Ovary (tissue), 7 donors: ENCODE measurements at regions not wholly inside any gene's neighbourhood (a gene's known extent, or its start where the extent isn't known, plus 50 kb on each side); places are given as distances from the start of the nearest gene placed in this dataset.

Experiments used
- DNase-seq, 5 donors: peaks; one replicate each; pipeline ENCODE4 v3.0.0-alpha.2; 2019 to 2020
- H3K27ac ChIP-seq, 2 donors: fragments of 200-600 bp; one replicate each; pipeline versions ENCODE4 v1.5.1 to v1.8.0; 2019 to 2022
- H3K27me3 ChIP-seq: fragments of 200-600 bp; one replicate; pipeline ENCODE4 v1.8.0; 2022
- H3K36me3 ChIP-seq: fragments of 200-600 bp; sonication (generic); one replicate; pipeline ENCODE4 v1.5.1; 2019
- H3K4me1 ChIP-seq: one replicate; pipeline ENCODE4 v1.8.1; 2013; ENCODE audit warnings: mild to moderate bottlenecking, moderate library complexity; ENCODE audit not compliant: insufficient read depth
- H3K4me3 ChIP-seq: fragments of 200-600 bp; sonication (generic); one replicate; pipeline ENCODE4 v1.5.1; 2017
- H3K9me3 ChIP-seq, 2 donors: fragments of 200-600 bp in 1 of 2; sonication (generic) in 1 of 2; one replicate each; pipeline versions ENCODE4 v1.5.1 to v1.8.1; 2013 to 2019; ENCODE audit warnings: mild to moderate bottlenecking in 1 of 2, moderate library complexity in 1 of 2
- CTCF ChIP-seq, 3 donors: fragments of 450-650 bp in 2 of 3; fragments of 200-600 bp in 1 of 3; IDR thresholded peaks; one replicate each; pipeline versions ENCODE4 v1.5.1 to v1.8.0; 2016 to 2022; ENCODE audit warnings: antibody characterized with exemption in 3 of 3, mild to moderate bottlenecking in 1 of 3
- EP300 ChIP-seq: sonication (generic); formaldehyde crosslinking; IDR thresholded peaks from one replicate; pipeline ENCODE4 v1.6.1; 2017; ENCODE audit warnings: antibody characterized with exemption
- POLR2A ChIP-seq: fragments of 450-650 bp; IDR thresholded peaks from one replicate; pipeline ENCODE4 v1.6.1; 2017; ENCODE audit warnings: antibody characterized with exemption, mild to moderate bottlenecking, moderate library complexity
- WGBS, 3 donors: extraction: QIAGEN DNeasy Blood & Tissue Kit in 1 of 3; methylation state at CpG; one replicate each; pipeline versions ENCODE4 v1.1.5 to v1.1.7; 2013 to 2017; 5-methylcytosine and 5-hydroxymethylcytosine counted together
- intact Hi-C, 4 donors: fragments of 100-400 bp; cut with DNase I; formaldehyde crosslinking; loops; one replicate each; pipeline versions ENCODE4 v1.11.0 to v1.15.1; 2022 to 2023
- donor health status: DM: no; HTN: no; CAD: no; lungs with moderate emphysema.
- donor health status: DM: no; HTN: no; CAD: no.
- donor health status: Bipolar disorder and iron deficiency.
- donor health status: DM: no; HTN: no; CAD: no.
- donor health status: DM: yes; HTN: yes; CAD: no.

GRCh38 chr10:105502058-105502457 is 861.0 kb downstream of the SORCS3 start:
- WGBS, 3 donors, result 25 to 34% (median 26%) methylated on average over 3 of the region's 3 CpGs
- no peak for TF ChIP-seq CTCF (IDR thresholded peaks at IDR 0.05)
- TF ChIP-seq EP300, result no peak
- TF ChIP-seq POLR2A, result no peak

GRCh38 chr10:105494944-105495343 is 853.9 kb downstream of the SORCS3 start:
- H3K27me3 ChIP-seq, result no peaks in the 10 kb centered on the region
- no peak for TF ChIP-seq EP300
- no peaks in the 10 kb centered on the region for H3K4me1 ChIP-seq
- WGBS, 3 donors, result 90 to 94% (median 93%) methylated on average over 4 of the region's 4 CpGs
- H3K9me3 ChIP-seq, result no peaks in the 10 kb centered on the region
- no peak for DNase-seq
- no peak overlapping the region for H3K4me3 ChIP-seq
- H3K36me3 ChIP-seq, result no peaks in the 10 kb centered on the region
- intact Hi-C loops, result no loop called here
- H3K27ac ChIP-seq, result no peak overlapping the region

More at GRCh38 chr10:105502058-105502457, 861.0 kb downstream of the SORCS3 start:
- H3K27me3 ChIP-seq, result no peaks in the 10 kb centered on the region
- no peaks in the 10 kb centered on the region for H3K9me3 ChIP-seq
- no peaks in the 10 kb centered on the region for H3K36me3 ChIP-seq
- H3K4me1 ChIP-seq, result no peaks in the 10 kb centered on the region
- H3K27ac ChIP-seq, result no peak overlapping the region
- intact Hi-C loops, result no loop called here
- no peak for DNase-seq
- H3K4me3 ChIP-seq, result no peak overlapping the region

- no peaks in the 10 kb centered on the region for H3K27me3 ChIP-seq
- intact Hi-C loops, result no loop called here
- no peak for TF ChIP-seq POLR2A
- no peak for TF ChIP-seq EP300
Observed at GRCh38 chr10:105494303-105494702, 853.2 kb downstream of the SORCS3 start.

GRCh38 chr10:105473170-105473569 is 832.1 kb downstream of the SORCS3 start:
- H3K4me1 ChIP-seq, result no peaks in the 10 kb centered on the region
- no peak overlapping the region for H3K27ac ChIP-seq
- H3K36me3 ChIP-seq, result no peaks in the 10 kb centered on the region
- TF ChIP-seq CTCF (IDR thresholded peaks at IDR 0.05) (no peak), POLR2A (no peak), EP300 (no peak)
- H3K9me3 ChIP-seq, result no peaks in the 10 kb centered on the region
- H3K27me3 ChIP-seq, result no peaks in the 10 kb centered on the region
- intact Hi-C loops, result no loop called here
- no peak for DNase-seq
- no peak overlapping the region for H3K4me3 ChIP-seq
- 5 to 10% (median 6%) methylated on average over 4 of the region's 4 CpGs for WGBS, 3 donors

More at GRCh38 chr10:105494303-105494702, 853.2 kb downstream of the SORCS3 start:
- no peaks in the 10 kb centered on the region for H3K4me1 ChIP-seq
- H3K27ac ChIP-seq, result no peak overlapping the region
- 66 to 70% (median 70%) methylated on average over 2 of the region's 2 CpGs for WGBS, 3 donors
- no peak for DNase-seq
- no peak overlapping the region for H3K4me3 ChIP-seq
- no peaks in the 10 kb centered on the region for H3K36me3 ChIP-seq
- H3K9me3 ChIP-seq, result no peaks in the 10 kb centered on the region

- intact Hi-C loops, result no loop called here
- Histone ChIP-seq H3K36me3 (no peaks in the 10 kb centered on the region), H3K9me3 (no peaks in the 10 kb centered on the region), H3K27me3 (no peaks in the 10 kb centered on the region), H3K4me3 (no peak overlapping the region), H3K27ac (no peak overlapping the region), H3K4me1 (no peaks in the 10 kb centered on the region)
- TF ChIP-seq POLR2A (no peak), CTCF (IDR thresholded peaks at IDR 0.05) (no peak), EP300 (no peak)
- 48 to 61% (median 50%) methylated on average over 1 of the region's 1 CpG for WGBS, 3 donors
- DNase-seq, result no peak
Observed at GRCh38 chr10:105468759-105469158, 827.7 kb downstream of the SORCS3 start.

GRCh38 chr10:105466521-105466920 is 825.4 kb downstream of the SORCS3 start:
- Histone ChIP-seq H3K9me3 (no peaks in the 10 kb centered on the region), H3K36me3 (no peaks in the 10 kb centered on the region), H3K27ac (no peak overlapping the region), H3K27me3 (no peaks in the 10 kb centered on the region), H3K4me3 (no peak overlapping the region), H3K4me1 (no peaks in the 10 kb centered on the region)
- no peak for DNase-seq
- WGBS, 3 donors, result 84 to 88% (median 88%) methylated on average over 1 of the region's 1 CpG
- intact Hi-C loops, result no loop called here
- TF ChIP-seq CTCF (IDR thresholded peaks at IDR 0.05), result no peak
